ENCODE measurements at regions not wholly inside any gene's neighbourhood (a gene's known extent, or its start where the extent isn't known, plus 50 kb on each side); places are given as distances from the start of the nearest gene placed in this dataset.

DNA sequence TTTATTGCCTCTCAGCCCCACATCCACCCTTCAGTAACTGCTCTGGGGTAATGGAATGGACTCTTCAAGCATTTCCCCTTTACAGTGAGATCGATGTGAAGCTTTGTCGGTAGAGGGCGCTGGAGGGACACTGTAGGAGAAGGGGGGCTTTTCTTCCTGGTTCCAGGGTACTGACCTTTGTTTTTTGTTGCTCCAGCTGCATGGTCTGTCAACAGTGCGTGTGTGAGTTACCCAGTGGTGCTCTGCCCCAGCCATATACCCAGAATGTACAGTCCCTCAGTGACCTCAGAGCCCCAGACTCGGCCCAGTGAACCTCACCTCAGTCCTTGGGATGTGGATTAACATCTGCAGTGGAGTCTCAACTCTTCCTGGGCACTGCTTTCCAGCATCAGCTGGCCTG lies 180.3 kb upstream of the TSC22D2 start:
- peak; percentile 32 for FAIRE-seq

DNA sequence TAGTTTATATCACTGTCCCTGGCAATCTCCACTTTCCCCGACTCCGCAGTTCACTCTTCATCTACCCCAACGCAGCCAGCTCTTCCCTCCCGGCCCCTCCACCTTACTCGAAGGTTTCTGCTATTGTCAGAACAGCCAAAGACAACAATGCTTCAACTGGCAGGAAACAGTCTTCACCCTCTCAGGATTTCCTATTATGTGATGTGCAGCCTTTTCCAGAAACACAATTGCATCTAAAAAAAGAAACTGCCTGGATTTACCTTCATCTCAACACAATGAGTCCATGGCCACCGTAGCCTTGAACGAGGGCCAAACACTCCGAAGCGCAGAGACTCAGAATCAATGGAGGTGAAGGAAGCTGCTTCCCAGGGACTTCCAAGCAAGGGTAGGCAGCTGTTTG lies 182.1 kb upstream of the TSC22D2 start:
- TF ChIP-seq, protein P1, sequence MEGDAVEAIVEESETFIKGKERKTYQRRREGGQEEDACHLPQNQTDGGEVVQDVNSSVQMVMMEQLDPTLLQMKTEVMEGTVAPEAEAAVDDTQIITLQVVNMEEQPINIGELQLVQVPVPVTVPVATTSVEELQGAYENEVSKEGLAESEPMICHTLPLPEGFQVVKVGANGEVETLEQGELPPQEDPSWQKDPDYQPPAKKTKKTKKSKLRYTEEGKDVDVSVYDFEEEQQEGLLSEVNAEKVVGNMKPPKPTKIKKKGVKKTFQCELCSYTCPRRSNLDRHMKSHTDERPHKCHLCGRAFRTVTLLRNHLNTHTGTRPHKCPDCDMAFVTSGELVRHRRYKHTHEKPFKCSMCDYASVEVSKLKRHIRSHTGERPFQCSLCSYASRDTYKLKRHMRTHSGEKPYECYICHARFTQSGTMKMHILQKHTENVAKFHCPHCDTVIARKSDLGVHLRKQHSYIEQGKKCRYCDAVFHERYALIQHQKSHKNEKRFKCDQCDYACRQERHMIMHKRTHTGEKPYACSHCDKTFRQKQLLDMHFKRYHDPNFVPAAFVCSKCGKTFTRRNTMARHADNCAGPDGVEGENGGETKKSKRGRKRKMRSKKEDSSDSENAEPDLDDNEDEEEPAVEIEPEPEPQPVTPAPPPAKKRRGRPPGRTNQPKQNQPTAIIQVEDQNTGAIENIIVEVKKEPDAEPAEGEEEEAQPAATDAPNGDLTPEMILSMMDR (optimal IDR thresholded peaks at IDR 0.05 in 1 of 3, IDR thresholded peaks at IDR 0.05 in 1 of 3, conservative IDR thresholded peaks at IDR 0.05 in 1 of 3; ENCODE audit: extremely low read depth in 1 of 3, insufficient read depth in 2 of 3, low read length in 3 of 3), result no peak
- TF ChIP-seq EZH2 (IDR thresholded peaks at IDR 0.05; ENCODE audit: low read length), result no peak
- Histone ChIP-seq H3K4me3 (ENCODE audit: control insufficient read depth in 2 of 3, extremely low read depth in 1 of 3, insufficient read depth in 2 of 3, low read depth in 1 of 3, low read length in 3 of 3) (no peak overlapping the region), H3K27ac (ENCODE audit: control insufficient read depth, insufficient read depth, low read length) (no peak overlapping the region), H3K9me1 (ENCODE audit: control insufficient read depth, extremely low read depth, insufficient read depth, low read length) (no peaks in the 10 kb centered on the region), H3K36me3 (ENCODE audit: control insufficient read depth in 2 of 2, extremely low read depth in 1 of 2, insufficient read depth in 2 of 2, low read length in 2 of 2) (no peaks in the 10 kb centered on the region), H3K4me2 (ENCODE audit: control insufficient read depth, extremely low read depth, insufficient read depth, low read depth, low read length) (no peak overlapping the region), H3K9ac (ENCODE audit: control insufficient read depth, extremely low read depth, insufficient read depth, low read length) (no peak overlapping the region), H3K79me2 (ENCODE audit: control insufficient read depth, insufficient read depth, low read length) (no peaks in the 10 kb centered on the region), H3K4me1 (ENCODE audit: control insufficient read depth, extremely low read depth, insufficient read depth, low read length) (no peaks in the 10 kb centered on the region), H2AFZ (ENCODE audit: control insufficient read depth, low read length) (no peak overlapping the region), H3K27me3 (ENCODE audit: control insufficient read depth, extremely low read depth, insufficient read depth, low read length) (peaks cover 6% of the 10 kb centered on the region), H3K9me3 (ENCODE audit: control insufficient read depth, low read depth, low read length) (no peaks in the 10 kb centered on the region), H4K20me1 (ENCODE audit: control insufficient read depth, extremely low read depth, insufficient read depth, low read length) (no peaks in the 10 kb centered on the region)
- dilution Hi-C loops (cut with MboI; ENCODE audit: extremely low pct_ligation_motif_present, low sequenced_read_pairs), result loop anchor here (25.0 kb wide), 1 partner anchor 186 kb away; the partner anchor contains the start of gene TSC22D2
- FAIRE-seq, result no peak
- DNase-seq (ENCODE audit: low read depth, low spot score), result no peak

More for the DNA sequence above, 180.3 kb upstream of the TSC22D2 start:
- no peaks in the 10 kb centered on the region for H3K79me2 ChIP-seq (ENCODE audit: control insufficient read depth, insufficient read depth, low read length)
- no peak overlapping the region for H3K27ac ChIP-seq (ENCODE audit: control insufficient read depth, insufficient read depth, low read length)
- no peak for DNase-seq (ENCODE audit: low read depth, low spot score)
- H3K4me3 ChIP-seq (ENCODE audit: control insufficient read depth in 2 of 3, extremely low read depth in 1 of 3, insufficient read depth in 2 of 3, low read depth in 1 of 3, low read length in 3 of 3), result no peak overlapping the region
- H2AFZ ChIP-seq (ENCODE audit: control insufficient read depth, low read length), result no peak overlapping the region
- H3K9ac ChIP-seq (ENCODE audit: control insufficient read depth, extremely low read depth, insufficient read depth, low read length), result no peak overlapping the region
- no peaks in the 10 kb centered on the region for H4K20me1 ChIP-seq (ENCODE audit: control insufficient read depth, extremely low read depth, insufficient read depth, low read length)
- no peaks in the 10 kb centered on the region for H3K9me3 ChIP-seq (ENCODE audit: control insufficient read depth, low read depth, low read length)
- dilution Hi-C loops (cut with MboI; ENCODE audit: extremely low pct_ligation_motif_present, low sequenced_read_pairs), result loop anchor here (25.0 kb wide), 1 partner anchor 184 kb away; the partner anchor contains the start of gene TSC22D2
- no peak for TF ChIP-seq EZH2 (IDR thresholded peaks at IDR 0.05; ENCODE audit: low read length)
- TF ChIP-seq, protein P1 (optimal IDR thresholded peaks at IDR 0.05 in 1 of 3, IDR thresholded peaks at IDR 0.05 in 1 of 3, conservative IDR thresholded peaks at IDR 0.05 in 1 of 3; ENCODE audit: extremely low read depth in 1 of 3, insufficient read depth in 2 of 3, low read length in 3 of 3), result peak; percentile 79 to 86 (median 85)
- H3K27me3 ChIP-seq (ENCODE audit: control insufficient read depth, extremely low read depth, insufficient read depth, low read length), result peaks cover 6% of the 10 kb centered on the region
- H3K9me1 ChIP-seq (ENCODE audit: control insufficient read depth, extremely low read depth, insufficient read depth, low read length), result no peaks in the 10 kb centered on the region
- H3K4me2 ChIP-seq (ENCODE audit: control insufficient read depth, extremely low read depth, insufficient read depth, low read depth, low read length), result no peak overlapping the region
- H3K36me3 ChIP-seq (ENCODE audit: control insufficient read depth in 2 of 2, extremely low read depth in 1 of 2, insufficient read depth in 2 of 2, low read length in 2 of 2), result no peaks in the 10 kb centered on the region
- H3K4me1 ChIP-seq (ENCODE audit: control insufficient read depth, extremely low read depth, insufficient read depth, low read length), result peaks cover 1% of the 10 kb centered on the region
